ENCODE measurements at regions not wholly inside any gene's neighbourhood (a gene's known extent, or its start where the extent isn't known, plus 50 kb on each side); places are given as distances from the start of the nearest gene placed in this dataset.

DNA sequence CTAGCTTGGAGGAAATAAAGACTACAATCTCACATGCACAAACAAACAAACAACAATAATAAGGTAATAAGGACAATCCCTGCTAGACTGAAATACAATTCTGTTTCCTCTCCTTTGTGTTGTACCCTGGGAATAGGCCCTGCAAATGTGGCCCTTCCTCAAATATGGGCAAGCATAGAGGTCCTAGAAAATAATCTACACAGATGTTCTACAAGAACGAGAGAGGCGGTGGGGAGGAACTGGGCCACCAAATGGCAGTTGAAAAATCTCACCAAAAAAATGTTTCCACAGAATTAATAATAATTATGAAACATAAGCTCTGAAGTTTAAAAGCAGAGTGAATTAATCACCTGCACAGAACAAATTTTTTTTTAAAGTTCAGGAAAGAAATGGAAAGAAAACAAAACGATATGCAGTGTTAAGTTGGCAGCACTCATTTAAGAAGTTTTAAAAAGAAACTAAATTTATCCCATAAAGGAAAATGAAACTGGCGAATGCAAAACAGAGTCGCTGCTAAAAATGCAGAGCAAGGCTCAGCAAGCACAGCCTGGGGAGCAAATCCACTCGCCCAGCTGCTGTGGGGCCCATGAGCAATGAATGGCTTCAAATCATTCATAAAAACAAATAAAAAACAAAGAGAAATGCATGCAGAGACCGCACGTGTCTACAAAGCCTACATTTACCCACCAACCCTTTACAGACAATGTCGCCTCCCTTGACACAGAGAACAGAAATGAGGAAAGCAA is 475.4 kb downstream of the OCA2 start:
- Mint-ChIP-seq H3K4me1 (ENCODE audit: low read depth) (no peaks in the 10 kb centered on the region), H3K27me3 (no peaks in the 10 kb centered on the region), H3K27ac (no peak overlapping the region), H3K36me3 (ENCODE audit: low read depth) (no peaks in the 10 kb centered on the region), H3K9me3 (peaks cover 57% of the 10 kb centered on the region), H3K4me3 (no peak overlapping the region)
- intact Hi-C loops (cut with micrococcal nuclease), result no loop called here

DNA sequence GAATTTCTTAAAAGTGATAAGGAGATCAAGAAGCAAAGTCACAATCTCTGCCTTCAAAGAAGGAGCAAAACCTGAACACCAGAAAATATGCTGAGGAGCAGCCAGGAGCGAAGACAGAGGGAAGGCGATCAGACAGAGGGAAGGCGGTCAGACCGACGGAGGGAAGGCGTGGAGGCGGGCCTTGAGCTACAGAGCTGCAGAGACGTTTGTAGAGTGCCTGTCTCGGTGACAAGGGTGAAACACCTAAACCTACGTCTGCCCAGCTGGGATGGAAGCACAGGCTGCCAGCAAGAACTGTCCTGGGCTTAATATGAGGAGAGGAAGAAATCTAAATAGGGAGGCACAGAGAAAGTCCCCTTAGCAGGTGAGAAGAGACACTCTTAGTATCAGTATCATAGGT is 476.0 kb downstream of the OCA2 start:
- H3K4me1 Mint-ChIP-seq (ENCODE audit: low read depth), result no peaks in the 10 kb centered on the region
- intact Hi-C loops (cut with micrococcal nuclease), result no loop called here
- H3K4me3 Mint-ChIP-seq, result no peak overlapping the region
- no peaks in the 10 kb centered on the region for H3K27me3 Mint-ChIP-seq
- no peak overlapping the region for H3K27ac Mint-ChIP-seq
- peaks cover 51% of the 10 kb centered on the region for H3K9me3 Mint-ChIP-seq
- H3K36me3 Mint-ChIP-seq (ENCODE audit: low read depth), result no peaks in the 10 kb centered on the region

DNA sequence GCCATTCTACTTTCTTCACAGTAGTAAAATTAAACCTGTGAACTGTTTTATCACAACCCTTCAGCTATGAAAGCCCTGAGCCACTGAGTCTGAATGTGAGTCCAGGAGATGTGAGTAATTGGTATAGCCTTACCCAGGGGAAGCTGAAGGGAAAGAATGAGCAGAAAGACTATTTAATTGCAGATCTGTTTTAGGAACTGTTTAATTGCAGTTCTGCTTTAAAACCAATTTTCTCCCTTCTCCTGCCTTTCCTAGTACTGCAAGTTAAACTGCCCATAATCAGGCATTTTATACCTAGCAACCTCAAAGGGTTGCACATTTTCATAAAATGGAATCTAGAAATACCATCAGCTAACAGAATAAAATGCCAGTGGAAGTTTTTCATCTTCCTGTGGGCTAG is 476.7 kb downstream of the OCA2 start:
- intact Hi-C loops (cut with micrococcal nuclease), result no loop called here
- no peaks in the 10 kb centered on the region for H3K36me3 Mint-ChIP-seq (ENCODE audit: low read depth)
- no peak overlapping the region for H3K27ac Mint-ChIP-seq
- no peaks in the 10 kb centered on the region for H3K27me3 Mint-ChIP-seq
- H3K4me1 Mint-ChIP-seq (ENCODE audit: low read depth), result no peaks in the 10 kb centered on the region
- peaks cover 43% of the 10 kb centered on the region for H3K9me3 Mint-ChIP-seq
- no peak overlapping the region for H3K4me3 Mint-ChIP-seq

DNA sequence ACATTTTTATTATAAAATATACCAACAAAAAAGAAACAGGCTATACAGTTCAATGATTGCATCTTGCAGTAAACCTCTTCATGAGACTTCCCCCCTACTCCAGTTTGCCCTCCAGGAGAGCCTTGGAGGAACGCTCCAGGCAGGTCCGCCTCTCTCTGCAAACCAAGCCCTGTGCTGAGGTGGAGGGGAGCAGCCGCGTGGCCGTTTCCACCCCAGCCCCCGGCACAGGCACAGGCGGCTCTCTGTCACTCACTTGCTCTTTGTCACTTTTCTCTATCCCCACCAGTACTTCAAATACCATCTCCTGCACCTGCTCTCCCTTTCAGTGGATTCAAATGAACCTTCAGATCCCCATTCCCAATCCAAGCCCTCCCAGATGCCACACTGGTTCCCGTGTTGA is 479.9 kb downstream of the OCA2 start:
- H3K36me3 Mint-ChIP-seq (ENCODE audit: low read depth), result no peaks in the 10 kb centered on the region
- no peak overlapping the region for H3K27ac Mint-ChIP-seq
- H3K27me3 Mint-ChIP-seq, result no peaks in the 10 kb centered on the region

DNA sequence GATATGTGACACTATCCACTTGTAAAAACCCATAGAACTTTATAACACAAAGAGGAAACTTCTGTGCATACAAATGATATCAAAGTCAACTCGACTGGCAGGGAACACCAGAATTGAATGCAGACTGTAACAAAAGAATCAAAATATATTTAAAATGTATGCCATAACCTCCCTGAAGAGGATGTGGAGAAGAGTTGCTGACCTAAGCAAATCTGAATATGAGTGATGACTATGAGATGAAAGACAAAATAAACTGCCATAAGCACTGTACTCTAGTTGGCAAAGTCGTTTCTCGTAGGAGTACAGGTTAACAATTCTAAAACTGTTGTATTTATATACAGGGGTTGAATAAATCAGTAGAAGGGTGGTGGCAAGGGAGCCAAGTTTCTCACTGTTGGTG is 482.1 kb downstream of the OCA2 start:
- Mint-ChIP-seq H3K36me3 (ENCODE audit: low read depth) (no peaks in the 10 kb centered on the region), H3K27ac (no peak overlapping the region), H3K4me1 (ENCODE audit: low read depth) (no peaks in the 10 kb centered on the region), H3K27me3 (no peaks in the 10 kb centered on the region), H3K9me3 (peaks cover 10% of the 10 kb centered on the region), H3K4me3 (no peak overlapping the region)
- intact Hi-C loops (cut with micrococcal nuclease), result no loop called here

More for the DNA sequence above, 479.9 kb downstream of the OCA2 start:
- H3K9me3 Mint-ChIP-seq, result peaks cover 28% of the 10 kb centered on the region
- H3K4me3 Mint-ChIP-seq, result no peak overlapping the region
- intact Hi-C loops (cut with micrococcal nuclease), result no loop called here
- no peaks in the 10 kb centered on the region for H3K4me1 Mint-ChIP-seq (ENCODE audit: low read depth)

DNA sequence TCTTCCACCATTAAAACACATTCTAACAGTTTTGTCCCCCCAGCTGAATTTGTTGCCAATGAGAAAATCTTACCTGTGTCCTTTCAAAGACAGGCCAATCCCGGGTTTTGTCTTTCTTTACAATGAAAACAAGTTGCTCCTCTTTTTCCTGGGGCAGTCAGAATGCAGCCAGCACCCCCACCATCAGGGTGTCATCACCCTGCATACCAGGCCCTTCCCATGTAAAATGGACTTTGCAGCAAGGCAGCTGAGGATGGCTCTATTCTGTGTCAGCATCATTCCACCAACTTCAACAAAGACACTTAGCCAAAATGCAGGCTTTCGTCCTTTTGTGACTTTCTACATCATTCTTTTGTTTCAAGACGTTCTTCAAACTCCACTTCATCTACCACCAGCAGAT is 490.9 kb downstream of the OCA2 start:
- intact Hi-C loops (cut with micrococcal nuclease), result no loop called here
- no peaks in the 10 kb centered on the region for H3K27me3 Mint-ChIP-seq
- no peak overlapping the region for H3K27ac Mint-ChIP-seq

DNA sequence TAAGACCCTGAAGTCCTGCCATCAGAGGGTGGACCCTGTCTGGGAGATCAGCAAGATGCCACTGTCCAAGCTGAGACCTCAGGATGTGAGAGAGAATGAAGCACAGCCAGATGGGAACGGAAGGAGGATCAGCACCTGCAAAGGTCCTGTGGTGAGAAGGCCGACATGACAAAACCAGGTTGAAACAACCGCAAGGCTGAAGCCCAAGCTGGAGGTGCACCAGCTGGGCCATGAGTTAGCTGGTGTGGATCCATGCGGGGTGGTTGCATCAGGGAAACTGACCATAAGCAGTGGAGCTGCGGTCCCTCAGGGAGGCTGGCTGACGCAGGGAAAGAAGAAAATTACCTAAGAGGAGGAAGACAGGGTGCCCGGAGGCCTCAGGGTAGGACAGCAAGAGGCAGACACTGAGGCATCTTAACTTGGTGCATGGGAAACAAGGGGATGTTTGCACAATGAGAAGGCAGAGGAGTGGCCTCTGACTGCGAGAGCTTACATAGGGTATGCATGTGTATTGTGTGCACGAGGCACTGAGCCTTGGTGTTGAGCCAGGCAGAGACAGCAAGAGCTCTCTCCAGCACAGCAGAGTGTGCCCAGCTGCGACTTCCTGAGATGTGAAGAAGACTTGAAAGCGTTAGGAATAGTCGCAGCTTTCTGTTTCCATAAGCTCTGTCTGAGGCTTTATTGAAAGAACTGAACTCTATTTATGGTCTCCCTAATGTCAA is 497.7 kb downstream of the OCA2 start:
- H3K9me3 Mint-ChIP-seq, result peaks cover 80% of the 10 kb centered on the region
- H3K4me3 Mint-ChIP-seq, result no peak overlapping the region
- no peaks in the 10 kb centered on the region for H3K4me1 Mint-ChIP-seq (ENCODE audit: low read depth)
- no peaks in the 10 kb centered on the region for H3K27me3 Mint-ChIP-seq
- no peak overlapping the region for H3K27ac Mint-ChIP-seq
- no peaks in the 10 kb centered on the region for H3K36me3 Mint-ChIP-seq (ENCODE audit: low read depth)
- intact Hi-C loops (cut with micrococcal nuclease), result no loop called here

More for the DNA sequence above, 490.9 kb downstream of the OCA2 start:
- H3K4me1 Mint-ChIP-seq (ENCODE audit: low read depth), result no peaks in the 10 kb centered on the region
- peaks cover 42% of the 10 kb centered on the region for H3K9me3 Mint-ChIP-seq
- H3K4me3 Mint-ChIP-seq, result no peak overlapping the region
- no peaks in the 10 kb centered on the region for H3K36me3 Mint-ChIP-seq (ENCODE audit: low read depth)

DNA sequence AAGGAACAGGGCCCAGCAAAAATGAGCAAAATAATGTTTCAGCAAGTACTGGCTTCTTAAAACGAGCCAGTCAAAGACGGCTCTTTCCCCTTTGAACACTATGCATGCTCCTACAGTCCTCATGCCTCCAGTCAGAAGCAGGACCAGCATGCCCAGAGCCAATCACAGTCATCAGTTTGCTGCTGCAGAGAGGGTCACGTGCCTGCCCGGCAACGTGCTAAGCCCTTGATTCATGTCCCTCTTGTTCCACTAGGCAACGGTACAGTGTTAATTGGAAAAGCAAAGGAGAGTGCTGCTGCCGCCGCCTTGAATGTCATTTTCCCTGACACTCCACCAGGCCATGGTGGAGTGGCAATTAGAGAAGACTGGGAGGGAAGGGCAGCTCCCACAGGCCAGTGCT is 500.1 kb downstream of the OCA2 start:
- Mint-ChIP-seq H3K4me1 (ENCODE audit: low read depth) (no peaks in the 10 kb centered on the region), H3K27ac (no peak overlapping the region), H3K27me3 (no peaks in the 10 kb centered on the region), H3K9me3 (peaks cover 71% of the 10 kb centered on the region), H3K36me3 (ENCODE audit: low read depth) (no peaks in the 10 kb centered on the region), H3K4me3 (no peak overlapping the region)
- intact Hi-C loops (cut with micrococcal nuclease), result no loop called here

DNA sequence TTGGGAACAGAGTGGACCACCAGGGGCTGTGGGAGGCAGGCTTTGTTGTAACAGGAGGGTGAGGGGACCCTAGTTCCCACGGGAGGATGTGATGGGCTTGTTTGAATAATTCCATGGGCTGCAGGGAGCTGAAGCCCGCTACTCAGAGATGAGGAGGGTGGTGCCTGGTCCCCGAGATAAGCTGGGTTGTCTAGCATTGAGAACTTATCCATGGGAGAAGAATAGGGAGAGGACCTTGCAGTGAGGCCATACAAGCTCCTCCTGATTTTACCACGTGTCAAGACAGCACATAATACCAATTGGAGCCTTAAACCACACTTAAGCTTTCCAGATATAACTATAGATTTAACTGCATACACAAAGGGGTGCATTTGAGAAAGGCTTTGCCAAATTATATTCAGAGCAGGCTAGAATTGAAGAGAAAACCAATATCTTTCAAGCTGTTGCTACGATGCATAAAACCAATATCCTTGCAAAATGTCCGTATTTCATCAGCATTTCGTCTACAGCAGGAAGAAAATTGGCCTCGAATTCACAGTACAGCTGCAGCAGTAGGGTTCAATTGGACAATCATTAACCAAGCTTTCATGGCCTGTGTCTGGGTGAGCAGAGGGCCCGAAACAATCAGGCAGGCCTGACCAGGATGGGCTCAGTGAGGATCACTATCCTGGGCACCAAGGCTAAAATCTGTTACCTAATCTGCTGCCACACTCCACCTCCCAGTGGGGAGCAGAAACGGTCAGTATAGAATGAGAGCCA is 500.7 kb downstream of the OCA2 start:
- Mint-ChIP-seq H3K9me3 (peaks cover 67% of the 10 kb centered on the region), H3K27ac (no peak overlapping the region), H3K27me3 (no peaks in the 10 kb centered on the region), H3K36me3 (ENCODE audit: low read depth) (no peaks in the 10 kb centered on the region), H3K4me1 (ENCODE audit: low read depth) (no peaks in the 10 kb centered on the region), H3K4me3 (no peak overlapping the region)
- intact Hi-C loops (cut with micrococcal nuclease), result no loop called here

DNA sequence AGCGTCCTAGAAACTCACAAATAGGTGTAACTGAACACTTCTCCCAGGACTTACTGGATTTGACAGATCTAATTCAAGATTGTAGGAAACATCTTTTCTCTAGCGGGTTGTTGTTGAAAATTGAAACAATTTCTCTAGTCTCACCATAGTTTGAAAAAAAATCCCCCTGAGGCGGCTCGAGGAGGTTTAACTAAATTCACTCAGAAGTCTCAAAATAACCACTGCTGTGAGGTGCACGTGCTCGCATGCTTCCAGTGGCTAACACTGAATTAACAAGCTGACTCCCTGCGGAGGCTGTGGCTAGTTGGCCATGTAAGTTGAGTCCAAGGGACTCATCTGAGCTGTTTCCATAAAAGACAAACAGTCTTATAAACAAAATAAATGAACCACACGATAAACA is 503.9 kb downstream of the OCA2 start:
- Mint-ChIP-seq H3K36me3 (ENCODE audit: low read depth) (no peaks in the 10 kb centered on the region), H3K27me3 (no peaks in the 10 kb centered on the region), H3K4me3 (no peak overlapping the region), H3K4me1 (ENCODE audit: low read depth) (no peaks in the 10 kb centered on the region), H3K9me3 (peaks cover 66% of the 10 kb centered on the region), H3K27ac (no peak overlapping the region)
- intact Hi-C loops (cut with micrococcal nuclease), result no loop called here

DNA sequence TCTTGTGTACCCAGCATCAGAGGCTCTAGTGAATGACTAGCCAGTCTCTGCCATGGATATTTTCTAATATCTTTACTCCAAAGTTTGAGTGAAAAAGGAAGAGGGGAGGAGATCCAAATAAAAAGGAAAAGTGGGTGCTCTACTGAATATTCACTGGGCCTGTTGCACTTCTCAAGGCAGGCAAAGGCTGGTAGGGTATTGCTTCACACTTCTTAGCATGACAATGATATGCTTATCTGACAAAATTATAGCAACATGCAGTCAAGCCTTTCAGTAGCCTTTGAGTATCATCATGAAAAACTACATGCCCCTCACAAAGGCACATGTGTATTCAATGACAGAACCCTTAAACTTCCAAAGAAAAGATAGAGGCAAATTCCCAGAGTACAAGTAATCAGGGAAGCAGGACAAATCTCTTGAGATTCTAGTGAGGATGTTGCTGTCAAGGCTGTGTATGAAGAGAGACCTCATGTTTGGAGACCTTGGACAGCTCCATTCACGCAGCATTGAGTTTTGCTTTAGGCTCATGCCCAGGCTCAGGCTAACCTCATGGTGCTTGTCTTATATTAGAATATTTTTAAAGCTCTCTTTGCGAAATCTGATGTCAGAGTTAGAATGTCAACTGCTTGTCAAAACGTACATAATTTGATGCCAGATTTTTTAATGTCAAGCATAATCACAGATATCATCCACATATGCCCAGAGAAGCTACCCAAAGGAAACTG is 506.9 kb downstream of the OCA2 start:
- Mint-ChIP-seq H3K4me1 (ENCODE audit: low read depth) (no peaks in the 10 kb centered on the region), H3K4me3 (no peak overlapping the region), H3K27me3 (no peaks in the 10 kb centered on the region), H3K36me3 (ENCODE audit: low read depth) (no peaks in the 10 kb centered on the region), H3K27ac (no peak overlapping the region), H3K9me3 (peaks cover 45% of the 10 kb centered on the region)
- intact Hi-C loops (cut with micrococcal nuclease), result no loop called here
